HepG2 (cell line): ENCODE measurements at regions not wholly inside any gene's neighbourhood (a gene's known extent, or its start where the extent isn't known, plus 50 kb on each side); places are given as distances from the start of the nearest gene placed in this dataset.

Experiments
- ATAC-seq: fragments of 200-7000 bp; cut with Tn5 transposase; 3 replicates; pipeline ENCODE4 v1.9.1; 2020; ENCODE audit warnings: mild to moderate bottlenecking, moderate library complexity
- BruUV-seq: library from RNA; stranded (reverse); fragments of 400-500 nt; replicated peaks from 2 replicates; lab custom pipeline; 2021; lab: Mats Ljungman, UMichigan
- CTCF ChIA-PET: fragments of 300-600 bp; formaldehyde crosslinking; extraction: SDS; loops from one replicate; lab custom pipeline; 2021; ENCODE audit warnings: low total read pairs, inconsistent platforms, low intra/inter-chr PET ratio; lab: Yijun Ruan, JAX
- POLR2A ChIA-PET: fragments of 350-600 bp; sonication (Branson Sonifier 250); formaldehyde crosslinking; loops from one replicate; lab custom pipeline; 2020; ENCODE audit warnings: antibody characterized with exemption, inconsistent platforms; lab: Yijun Ruan, JAX
- DNase-seq: peaks from one replicate; pipeline ENCODE4 v3.0.0-alpha.2; 2015; ENCODE audit warnings: low spot score
- FAIRE-seq: peaks from 3 replicates; lab custom pipeline; 2011; peaks lifted over from hg19 to GRCh38; lab: Jason Lieb, UNC
- H2AFZ ChIP-seq: one replicate; pipeline ENCODE4 v1.6.1; 2011; ENCODE audit warnings: low read length, inconsistent platforms
- H3K27ac ChIP-seq: fragments of 300-600 bp; 3 replicates; pipeline ENCODE4 v1.8.0; 2011; ENCODE audit warnings: mixed run types, mild to moderate bottlenecking, mixed read lengths, low read length, inconsistent platforms; ENCODE audit not compliant: insufficient read depth; ENCODE audit errors: extremely low read length
- H3K27me3 ChIP-seq, 2 experiments: fragments of 200-600 bp in 1 of 2; 2 replicates in 1 of 2; 3 replicates in 1 of 2; pipeline versions ENCODE4 v1.6.0 to v1.8.0; 2011; ENCODE audit warnings: low read length in 2 of 2, mild to moderate bottlenecking in 2 of 2, moderate library complexity in 2 of 2, inconsistent platforms in 1 of 2; ENCODE audit not compliant: insufficient read depth in 2 of 2, control insufficient read depth in 1 of 2
- H3K36me3 ChIP-seq, 2 experiments: fragments of 200-600 bp in 1 of 2; replicated peaks in 1 of 2; 2 replicates in 1 of 2; 3 replicates in 1 of 2; pipeline versions ENCODE4 v1.5.1 to v1.8.0; 2011; ENCODE audit warnings: low read length in 2 of 2, inconsistent platforms in 1 of 2; ENCODE audit not compliant: insufficient read depth in 2 of 2, control insufficient read depth in 1 of 2
- H3K4me1 ChIP-seq: 2 replicates; pipeline ENCODE4 v1.5.1; 2012; ENCODE audit warnings: low read length, inconsistent platforms; ENCODE audit not compliant: insufficient read depth
- H3K4me2 ChIP-seq: 2 replicates; pipeline ENCODE4 v1.6.0; 2011; ENCODE audit warnings: low read depth, low read length, inconsistent platforms
- H3K4me3 ChIP-seq, 3 experiments: fragments of 200-600 bp in 1 of 3; sonication (generic), shearing (Covaris generic) in 1 of 3; replicated peaks in 1 of 3; 2 replicates each; pipeline ENCODE4 v1.5.1; 2011 to 2016; ENCODE audit warnings: low read length in 3 of 3, inconsistent platforms in 2 of 3, low read depth in 2 of 3, mild to moderate bottlenecking in 2 of 3, control low read depth in 1 of 3, mixed read lengths in 1 of 3; ENCODE audit not compliant: insufficient read depth in 1 of 3
- H3K79me2 ChIP-seq: one replicate; pipeline ENCODE4 v1.6.1; 2011; ENCODE audit warnings: low read length, inconsistent platforms; ENCODE audit not compliant: insufficient read depth
- H3K9ac ChIP-seq: 2 replicates; pipeline ENCODE4 v1.6.0; 2011; ENCODE audit warnings: mild to moderate bottlenecking, low read depth, low read length, inconsistent platforms; ENCODE audit not compliant: insufficient read depth
- H3K9me3 ChIP-seq: 2 replicates; pipeline ENCODE4 v1.5.1; 2012; ENCODE audit warnings: mild to moderate bottlenecking, low read length
- H4K20me1 ChIP-seq: 2 replicates; pipeline ENCODE4 v1.6.0; 2011; ENCODE audit warnings: inconsistent platforms, mild to moderate bottlenecking, low read length, moderate library complexity; ENCODE audit not compliant: insufficient read depth
- ETV5 ChIP-seq: IDR thresholded peaks from 2 replicates; pipeline ENCODE4 v1.6.1; 2018; ENCODE audit warnings: missing biosample characterization, missing genetic modification reagents, inconsistent platforms, borderline replicate concordance
- PHB2 ChIP-seq: fragments of 450-650 bp; IDR thresholded peaks from 2 replicates; pipeline ENCODE4 v1.6.1; 2018; ENCODE audit not compliant: partially characterized antibody
- SATB2 ChIP-seq: sonication (generic); formaldehyde crosslinking; IDR thresholded peaks from 2 replicates; pipeline ENCODE4 v1.5.0; 2020; ENCODE audit warnings: missing genetic modification reagents
- ZNF563 ChIP-seq: sonication (generic); formaldehyde crosslinking; IDR thresholded peaks from 2 replicates; pipeline ENCODE4 v1.8.0; 2022; ENCODE audit warnings: mild to moderate bottlenecking, moderate library complexity, missing genetic modification reagents
- WGBS: methylation state at CpG from one replicate; pipeline ENCODE4 v1.1.6; 2017; ENCODE audit warnings: low lambda C conversion rate; 5-methylcytosine and 5-hydroxymethylcytosine counted together
- in situ Hi-C: cut with HindIII; loops from 2 replicates; pipeline ENCODE4 v1.10.0; 2017; ENCODE audit warnings: low pct_unique_long_range_greater_than_20kb; ENCODE audit not compliant: extremely low pct_ligation_motif_present
- intact Hi-C: fragments of 100-400 bp; cut with micrococcal nuclease; formaldehyde crosslinking; loops from one replicate; pipeline ENCODE4 v1.10.0; 2022; ENCODE audit not compliant: unreplicated experiment
- TF ChIP-seq, protein P1 (sequence below): sonication (generic); formaldehyde crosslinking; IDR thresholded peaks from 2 replicates; pipeline ENCODE4 v1.9.0; 2021; ENCODE audit warnings: missing genetic modification reagents, borderline replicate concordance
- TF ChIP-seq, protein P2 (sequence below): sonication (generic); formaldehyde crosslinking; IDR thresholded peaks from 2 replicates; pipeline ENCODE4 v1.8.0; 2022; ENCODE audit warnings: low read depth, missing genetic modification reagents

DNA sequence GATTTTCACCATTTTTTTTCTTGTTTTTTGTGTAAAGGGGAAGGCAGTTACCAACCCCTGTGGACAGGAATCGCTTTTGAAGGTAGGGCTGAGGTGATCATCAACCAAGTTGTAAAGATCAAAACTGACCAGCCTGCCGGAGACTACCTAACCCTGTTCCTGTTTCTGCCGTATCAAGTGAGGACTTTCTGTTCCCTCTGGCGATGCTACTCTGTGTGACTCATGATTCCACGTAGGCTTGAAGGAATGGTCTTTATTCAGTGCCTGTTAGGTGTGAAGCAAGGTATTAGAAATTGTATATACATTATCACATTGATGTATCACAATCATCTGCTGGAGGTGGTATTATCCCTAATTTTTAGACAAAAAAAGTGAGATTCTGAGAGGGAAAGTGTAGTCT, 161.3 kb downstream of the SOX4 start:
- H3K9me3 ChIP-seq = no peaks in the 10 kb centered on the region
- no peak overlapping the region for H3K9ac ChIP-seq
- H3K79me2 ChIP-seq = no peaks in the 10 kb centered on the region
- H4K20me1 ChIP-seq = no peaks in the 10 kb centered on the region
- no TSS peak for BruUV-seq
- no peaks in the 10 kb centered on the region for H3K36me3 ChIP-seq
- no peak overlapping the region for H3K4me3 ChIP-seq
- no peak overlapping the region for H3K4me2 ChIP-seq
- no peak overlapping the region for H3K27ac ChIP-seq
- H3K4me1 ChIP-seq = 0 out of 2 replicates have a peak, but pooled peaks cover 8% of the 10 kb centered on the region
- no peaks in the 10 kb centered on the region for H3K27me3 ChIP-seq
- TF ChIP-seq, protein P1, sequence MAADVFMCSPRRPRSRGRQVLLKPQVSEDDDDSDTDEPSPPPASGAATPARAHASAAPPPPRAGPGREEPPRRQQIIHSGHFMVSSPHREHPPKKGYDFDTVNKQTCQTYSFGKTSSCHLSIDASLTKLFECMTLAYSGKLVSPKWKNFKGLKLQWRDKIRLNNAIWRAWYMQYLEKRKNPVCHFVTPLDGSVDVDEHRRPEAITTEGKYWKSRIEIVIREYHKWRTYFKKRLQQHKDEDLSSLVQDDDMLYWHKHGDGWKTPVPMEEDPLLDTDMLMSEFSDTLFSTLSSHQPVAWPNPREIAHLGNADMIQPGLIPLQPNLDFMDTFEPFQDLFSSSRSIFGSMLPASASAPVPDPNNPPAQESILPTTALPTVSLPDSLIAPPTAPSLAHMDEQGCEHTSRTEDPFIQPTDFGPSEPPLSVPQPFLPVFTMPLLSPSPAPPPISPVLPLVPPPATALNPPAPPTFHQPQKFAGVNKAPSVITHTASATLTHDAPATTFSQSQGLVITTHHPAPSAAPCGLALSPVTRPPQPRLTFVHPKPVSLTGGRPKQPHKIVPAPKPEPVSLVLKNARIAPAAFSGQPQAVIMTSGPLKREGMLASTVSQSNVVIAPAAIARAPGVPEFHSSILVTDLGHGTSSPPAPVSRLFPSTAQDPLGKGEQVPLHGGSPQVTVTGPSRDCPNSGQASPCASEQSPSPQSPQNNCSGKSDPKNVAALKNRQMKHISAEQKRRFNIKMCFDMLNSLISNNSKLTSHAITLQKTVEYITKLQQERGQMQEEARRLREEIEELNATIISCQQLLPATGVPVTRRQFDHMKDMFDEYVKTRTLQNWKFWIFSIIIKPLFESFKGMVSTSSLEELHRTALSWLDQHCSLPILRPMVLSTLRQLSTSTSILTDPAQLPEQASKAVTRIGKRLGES (CRISPR knock-in tag) = no peak
- TF ChIP-seq, protein P2, sequence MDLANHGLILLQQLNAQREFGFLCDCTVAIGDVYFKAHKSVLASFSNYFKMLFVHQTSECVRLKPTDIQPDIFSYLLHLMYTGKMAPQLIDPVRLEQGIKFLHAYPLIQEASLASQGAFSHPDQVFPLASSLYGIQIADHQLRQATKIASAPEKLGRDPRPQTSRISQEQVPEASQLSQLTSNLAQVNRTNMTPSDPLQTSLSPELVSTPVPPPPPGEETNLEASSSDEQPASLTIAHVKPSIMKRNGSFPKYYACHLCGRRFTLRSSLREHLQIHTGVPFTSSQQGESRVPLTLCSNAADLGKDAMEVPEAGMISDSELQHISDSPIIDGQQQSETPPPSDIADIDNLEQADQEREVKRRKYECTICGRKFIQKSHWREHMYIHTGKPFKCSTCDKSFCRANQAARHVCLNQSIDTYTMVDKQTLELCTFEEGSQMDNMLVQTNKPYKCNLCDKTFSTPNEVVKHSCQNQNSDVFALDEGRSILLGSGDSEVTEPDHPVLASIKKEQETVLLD = no peak
- TF ChIP-seq PHB2 (no peak), ZNF563 (CRISPR knock-in tag) (no peak), ETV5 (no peak), SATB2 (CRISPR knock-in tag) (no peak)
- TF ChIP-seq, all 625 proteins: peak for 0
- H2AFZ ChIP-seq = no peak overlapping the region
- DNase-seq = no peak
- intact Hi-C loops (no loop called here), in situ Hi-C loops (no loop called here)
- 69% methylated on average over 5 of the region's 5 CpGs for WGBS
- POLR2A ChIA-PET = no interaction called here
- CTCF ChIA-PET = no interaction called here
- no peak for FAIRE-seq
- ATAC-seq = no peak
